ENCODE measurements at regions not wholly inside any gene's neighbourhood (a gene's known extent, or its start where the extent isn't known, plus 50 kb on each side); places are given as distances from the start of the nearest gene placed in this dataset.

- no peak for TF ChIP-seq CTCF (IDR thresholded peaks at IDR 0.05)
- TF ChIP-seq POLR2A (IDR thresholded peaks at IDR 0.05), result no peak
Observed at GRCh38 chrX:107396783-107397182, 52.7 kb upstream of the FRMPD3 start.

All from uterus (tissue), 2 donors.